SK-N-DZ (cell line): ENCODE measurements at regions not wholly inside any gene's neighbourhood (a gene's known extent, or its start where the extent isn't known, plus 50 kb on each side); places are given as distances from the start of the nearest gene placed in this dataset.
"Not testable (repeated sequence)": the region's sequence is repeated elsewhere in the genome, so short reads cannot be mapped to it uniquely, and the experiment has no call there.

Experiments used
- DNase-seq: peaks from one replicate; pipeline ENCODE4 v3.0.0-alpha.2; 2015; ENCODE audit warnings: low spot score

DNA sequence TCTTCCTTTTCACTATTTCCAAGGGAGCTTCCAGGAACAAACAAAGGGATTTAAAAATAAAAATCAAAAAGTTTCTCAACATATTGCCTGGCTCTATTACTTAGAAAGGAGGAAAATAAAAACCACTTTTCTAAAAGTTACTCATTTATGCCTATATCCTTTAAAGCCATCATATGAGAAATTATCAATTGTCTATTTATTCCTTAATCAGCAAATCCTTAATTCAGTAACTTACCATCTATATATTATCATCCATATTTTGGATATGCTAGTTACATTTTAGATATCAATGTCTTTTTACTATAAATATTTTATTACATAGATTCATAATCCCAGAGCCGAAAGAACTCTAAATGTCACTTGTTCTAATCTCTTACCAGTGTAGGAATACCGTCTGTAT, 481.5 kb upstream of the ANO5 start:
- no peak for DNase-seq

- no peak for DNase-seq
These were observed 469.2 kb upstream of the ANO5 start for GRCh38 chr11:21723678-21724077.

DNA sequence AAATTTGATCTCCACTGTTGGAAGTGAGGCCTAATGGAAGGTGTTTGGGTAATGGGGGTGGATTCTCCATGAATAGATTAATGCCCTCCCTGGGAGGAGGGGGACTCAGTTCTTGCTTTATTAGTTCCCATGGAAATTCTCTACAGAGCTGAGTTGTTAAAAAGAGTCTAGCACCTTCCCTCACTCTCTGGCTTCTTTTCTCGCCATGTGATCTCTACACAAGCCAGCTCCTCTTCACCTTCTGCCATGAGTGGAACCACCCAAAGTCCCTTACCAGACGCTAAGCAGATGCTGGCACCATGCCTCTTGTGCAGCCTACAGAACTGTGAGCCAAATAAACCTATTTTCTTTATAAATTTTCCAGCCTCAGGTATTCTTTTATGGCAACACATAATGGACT, 465.8 kb upstream of the ANO5 start:
- DNase-seq: no peak

DNA sequence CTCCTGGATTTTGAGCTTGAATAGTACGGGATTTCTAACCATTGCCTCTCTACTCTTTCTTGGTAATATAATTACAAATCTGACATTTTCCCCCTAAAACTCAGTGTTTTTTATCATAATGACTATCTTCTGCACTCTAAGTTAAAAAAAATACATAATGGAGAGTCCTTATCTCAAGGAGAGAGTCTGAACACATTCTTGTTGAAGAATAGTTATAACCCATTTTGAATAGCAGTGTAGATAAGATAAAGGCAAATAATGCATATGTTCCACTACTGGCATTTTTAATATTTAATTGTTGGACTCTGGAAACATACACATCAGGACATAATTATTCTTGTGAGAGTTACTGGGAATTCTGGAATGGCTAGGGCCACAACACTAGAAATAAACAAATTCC, 456.5 kb upstream of the ANO5 start:
- peak; percentile 18 for DNase-seq

DNA sequence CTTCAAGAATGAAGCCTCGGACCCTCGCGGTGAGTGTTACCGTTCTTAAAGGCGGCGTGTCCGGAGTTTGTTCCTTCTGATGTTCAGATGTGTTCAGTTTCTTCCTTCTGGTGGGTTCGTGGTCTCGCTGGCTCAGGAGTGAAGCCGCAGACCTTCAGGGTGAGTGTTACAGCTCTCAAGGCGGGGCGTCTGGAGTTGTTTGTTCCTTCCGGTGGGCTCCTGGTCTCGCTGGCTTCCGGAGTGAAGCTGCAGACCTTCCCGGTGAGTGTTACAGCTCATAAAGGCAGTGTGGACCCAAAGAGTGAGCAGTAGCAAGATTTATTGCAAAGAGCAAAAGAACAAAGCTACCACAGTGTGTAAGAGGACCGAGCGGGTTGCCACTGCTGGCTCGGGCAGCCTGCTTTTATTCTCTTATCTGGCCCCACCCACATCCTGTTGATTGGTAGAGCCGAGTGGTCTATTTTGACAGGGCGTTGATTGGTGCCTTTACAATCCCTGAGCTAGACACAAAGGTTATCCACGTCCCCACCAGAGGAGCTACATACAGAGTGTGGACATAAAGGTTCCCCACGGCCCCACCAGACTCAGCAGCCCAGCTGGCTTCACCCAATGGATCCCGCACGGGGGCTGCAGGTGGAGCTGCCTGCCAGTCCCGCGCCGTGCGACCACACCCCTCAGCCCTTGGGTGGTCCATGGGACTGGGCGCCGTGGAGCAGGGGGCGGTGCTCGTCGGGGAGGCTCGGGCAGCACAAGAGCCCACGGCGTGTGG, 440.2 kb upstream of the ANO5 start:
- DNase-seq: not testable (repeated sequence)

GRCh38 chr11:21753244-21753767, 439.6 kb upstream of the ANO5 start:
- DNase-seq: not testable (repeated sequence)

DNA sequence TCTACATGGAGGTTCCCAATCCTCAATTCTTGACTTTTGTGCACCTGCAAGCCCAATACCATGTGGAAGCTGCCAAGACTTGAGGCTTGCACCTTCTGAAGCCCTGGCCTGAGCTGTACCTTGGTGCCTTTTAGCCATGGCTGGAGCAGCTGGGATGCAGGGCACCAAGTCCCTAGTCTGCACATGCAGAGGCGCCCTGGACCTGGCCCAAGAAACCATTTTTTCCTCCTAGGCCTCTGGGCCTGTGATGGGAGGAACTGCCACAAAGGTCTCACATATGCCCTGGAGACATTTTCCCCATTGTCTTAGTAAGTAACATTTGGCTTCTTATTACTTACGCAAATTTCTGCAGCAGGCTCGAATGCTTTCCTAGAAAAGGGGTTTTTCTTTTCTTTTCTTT, 431.9 kb upstream of the ANO5 start:
- no peak for DNase-seq

- DNase-seq: no peak
These were observed 424.5 kb upstream of the ANO5 start for GRCh38 chr11:21768388-21768787.

DNA sequence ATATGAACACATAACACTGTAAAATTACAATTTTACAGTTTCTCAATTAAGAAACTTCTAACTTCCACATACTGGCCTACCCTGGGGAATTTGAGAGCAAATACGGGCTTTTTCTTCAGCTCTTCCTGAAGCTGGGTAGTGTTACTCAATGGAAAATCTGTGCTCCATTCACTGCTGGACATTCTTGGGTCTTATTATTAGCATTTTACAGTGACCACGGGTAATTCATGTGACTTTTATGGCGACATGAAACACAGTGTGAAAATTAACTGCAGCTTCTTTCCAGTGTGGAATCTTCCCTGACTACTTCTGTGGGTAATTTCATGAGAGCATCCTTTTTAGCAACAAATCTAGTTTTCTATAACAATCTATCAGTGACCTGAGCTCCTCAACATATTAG, 423.7 kb upstream of the ANO5 start:
- DNase-seq: no peak

DNA sequence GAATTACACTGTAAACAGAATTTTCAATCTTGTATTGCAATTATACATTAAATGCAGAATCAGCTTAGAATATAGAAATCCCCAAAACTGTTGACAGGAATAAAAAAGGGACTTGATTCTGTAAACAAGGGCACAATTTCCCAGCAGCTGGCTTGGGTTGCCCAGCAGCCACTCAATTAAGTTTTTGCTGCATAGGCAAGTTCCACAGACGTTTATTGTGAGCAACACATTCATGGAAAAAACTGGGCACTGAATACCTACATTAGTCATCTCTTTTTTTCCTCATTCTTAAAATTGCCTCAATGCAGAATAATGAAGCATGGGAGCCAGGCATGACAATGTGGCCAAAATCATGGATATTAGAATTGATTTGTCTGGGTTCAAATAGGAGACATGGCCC, 421.8 kb upstream of the ANO5 start:
- no peak for DNase-seq

- DNase-seq: no peak
These were observed 418.7 kb upstream of the ANO5 start for GRCh38 chr11:21774212-21774611.

DNA sequence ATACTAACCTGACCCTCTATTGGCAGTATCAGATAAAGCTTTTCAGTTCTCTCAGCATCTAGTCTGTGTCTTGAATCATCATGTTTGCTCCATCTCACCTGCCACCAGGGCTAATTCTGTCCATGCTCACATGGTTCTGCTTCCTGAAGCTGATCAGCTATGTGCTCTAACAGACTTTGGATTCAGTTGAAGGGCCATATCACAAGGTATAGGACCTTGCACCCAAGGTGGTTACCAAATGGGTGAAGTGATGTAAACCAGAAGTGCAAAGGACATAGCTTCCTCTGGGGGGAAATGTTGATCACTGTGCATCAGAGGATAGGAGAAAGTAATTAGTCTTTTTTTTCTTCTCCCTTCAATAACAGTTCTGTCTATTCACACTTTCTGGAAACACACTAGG, 417.0 kb upstream of the ANO5 start:
- DNase-seq: no peak

DNA sequence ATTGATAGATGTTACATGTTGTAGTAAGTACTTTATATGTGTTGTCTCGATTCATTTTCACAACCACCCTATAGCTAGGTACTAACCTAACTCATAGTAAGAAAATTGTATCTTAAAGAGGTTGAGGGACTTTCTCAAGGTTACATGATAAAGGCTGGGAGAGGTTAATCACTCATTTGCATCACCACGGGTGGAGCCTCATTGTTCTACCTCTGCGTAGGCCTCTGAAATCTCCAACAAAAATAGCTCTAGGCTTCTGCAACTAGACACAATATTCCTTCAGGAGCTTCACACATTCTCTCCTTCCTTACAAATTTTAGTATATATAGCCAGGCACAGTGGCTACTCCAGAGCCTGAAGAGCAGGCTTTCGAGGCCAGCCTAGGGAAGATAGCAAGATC, 408.9 kb upstream of the ANO5 start:
- DNase-seq: no peak

DNA sequence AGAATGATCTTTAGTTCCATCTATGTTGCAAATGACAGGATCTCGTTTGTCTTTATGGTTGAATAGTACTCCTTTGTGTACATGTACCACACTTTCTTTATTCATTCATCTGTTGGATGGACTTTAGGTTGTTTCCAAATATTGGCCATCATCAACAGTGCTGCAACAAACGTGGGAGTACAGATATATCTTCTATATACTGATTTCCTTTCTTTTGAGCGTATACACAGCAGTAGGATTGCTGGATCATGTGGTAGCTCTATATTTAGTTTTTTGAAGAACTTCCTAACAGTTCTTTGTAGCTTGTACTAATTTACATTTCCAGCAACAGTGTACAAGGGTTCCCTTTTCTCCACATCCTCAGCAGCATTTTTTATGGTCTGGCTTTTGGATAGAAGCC, 407.5 kb upstream of the ANO5 start:
- no peak for DNase-seq

- DNase-seq: no peak
These were observed 398.6 kb upstream of the ANO5 start for GRCh38 chr11:21794306-21794705.

GRCh38 chr11:21798216-21798615, 394.7 kb upstream of the ANO5 start:
- DNase-seq: no peak

- DNase-seq: not testable (repeated sequence)
These were observed 388.4 kb upstream of the ANO5 start for GRCh38 chr11:21804523-21804922.

GRCh38 chr11:21806508-21806907, 386.4 kb upstream of the ANO5 start:
- DNase-seq: no peak

DNA sequence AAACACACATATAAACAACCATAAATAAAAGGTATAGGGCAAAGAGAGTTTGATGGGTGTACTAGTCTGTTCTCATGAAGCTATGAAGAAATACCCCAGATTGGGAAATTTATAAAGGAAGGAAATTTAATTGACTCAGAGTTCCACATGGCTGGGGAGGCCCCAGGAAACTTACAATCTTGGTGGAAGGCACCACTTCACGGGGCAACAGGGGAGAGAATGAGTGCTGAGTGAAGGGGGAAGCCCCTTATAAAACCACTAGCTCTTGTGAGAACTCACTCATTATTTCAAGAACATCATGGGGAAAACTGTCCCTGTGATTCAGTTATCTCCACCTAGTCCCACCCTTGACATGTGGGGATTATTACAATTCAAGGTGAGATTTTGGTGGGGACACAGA, 385.9 kb upstream of the ANO5 start:
- DNase-seq: no peak

DNA sequence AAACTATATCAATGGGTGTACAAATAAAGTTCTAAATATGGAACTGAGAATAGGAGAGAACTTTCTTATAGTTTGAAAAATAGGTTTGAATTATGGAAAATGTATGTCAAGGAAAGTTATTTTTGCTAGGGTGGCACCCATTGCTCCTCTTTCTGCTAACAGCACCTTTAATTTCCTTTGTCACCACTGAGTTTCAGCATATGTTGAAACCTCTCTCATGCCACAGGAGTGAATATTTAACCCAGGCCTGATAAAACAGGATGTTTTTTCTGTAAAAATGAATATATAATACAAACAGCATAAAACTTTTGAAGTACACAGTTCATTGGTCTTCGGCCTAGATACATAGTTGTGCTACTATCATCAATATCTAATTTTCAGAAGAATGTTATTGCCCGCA, 385.5 kb upstream of the ANO5 start:
- no peak for DNase-seq

GRCh38 chr11:21810650-21811049, 382.2 kb upstream of the ANO5 start:
- DNase-seq: peak; percentile 16

DNA sequence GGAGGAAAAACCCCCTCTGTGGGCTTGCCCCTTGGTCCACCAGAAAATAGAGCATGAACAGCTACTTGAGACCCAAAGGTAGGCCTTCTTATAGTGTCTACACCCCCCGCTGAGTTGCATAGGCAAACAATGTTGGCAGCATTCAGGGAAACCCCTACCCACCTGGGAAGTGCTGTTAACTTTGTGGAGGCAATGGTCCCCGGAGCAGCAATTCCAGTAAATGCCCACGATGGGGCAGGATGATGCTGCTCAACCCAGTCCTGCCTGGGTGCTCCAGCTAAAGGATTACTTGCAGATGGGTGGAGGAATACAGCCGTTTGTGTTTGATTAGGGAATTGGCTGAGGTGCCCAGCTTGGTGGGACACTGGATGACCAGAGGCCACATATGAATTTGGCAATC, 381.3 kb upstream of the ANO5 start:
- peak; percentile 37 for DNase-seq

DNA sequence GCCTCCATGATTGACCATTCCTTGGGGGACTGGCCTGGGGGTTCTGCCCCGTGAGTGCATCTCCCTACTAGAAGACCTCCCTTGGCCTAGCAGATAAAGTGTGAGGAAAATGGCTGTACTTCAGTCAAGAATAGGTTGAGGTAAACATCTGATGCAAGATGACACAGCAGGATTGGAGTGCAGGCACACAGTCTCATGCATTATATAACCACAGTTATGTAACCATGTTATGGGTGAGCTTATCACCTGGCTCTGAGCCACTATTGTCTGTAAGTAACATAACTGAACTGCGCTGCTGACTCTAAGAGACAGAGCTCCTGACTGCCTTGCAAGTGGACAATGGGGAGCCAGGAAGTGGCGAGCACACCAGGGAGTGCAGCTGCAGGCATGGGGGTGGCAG, 378.7 kb upstream of the ANO5 start:
- DNase-seq: no peak

DNA sequence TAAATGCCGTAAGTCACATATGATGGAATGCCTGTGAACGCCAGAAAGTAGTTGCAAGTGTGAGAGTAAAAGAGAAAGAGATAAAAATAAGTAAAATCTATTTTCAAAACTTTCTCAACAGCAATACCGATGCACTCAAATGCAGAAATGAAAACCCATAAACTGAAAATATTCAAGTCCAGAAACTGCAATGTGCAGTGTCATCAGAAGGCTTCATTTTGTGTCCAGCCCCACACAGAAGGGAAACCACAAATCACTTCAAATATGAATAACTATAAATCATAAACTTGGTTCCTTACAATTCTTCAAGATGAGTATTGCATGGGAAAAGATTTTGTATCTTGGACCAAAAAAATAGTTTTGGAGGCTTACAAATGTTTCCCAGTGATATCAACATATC, 375.2 kb upstream of the ANO5 start:
- no peak for DNase-seq
